ENCODE measurements at regions not wholly inside any gene's neighbourhood (a gene's known extent, or its start where the extent isn't known, plus 50 kb on each side); places are given as distances from the start of the nearest gene placed in this dataset.
"Not testable (repeated sequence)": the region's sequence is repeated elsewhere in the genome, so short reads cannot be mapped to it uniquely, and the experiment has no call there.

GRCh38 chr18:78790960-78791359 is 188.7 kb upstream of the SALL3 start:
- DNase-seq = no peak

GRCh38 chr18:78792094-78792493 is 187.5 kb upstream of the SALL3 start:
- DNase-seq = no peak

- DNase-seq = no peak
These were observed 186.9 kb upstream of the SALL3 start for GRCh38 chr18:78792736-78793135.

- DNase-seq = no peak
These were observed 186.1 kb upstream of the SALL3 start for GRCh38 chr18:78793313-78794070.

GRCh38 chr18:78794071-78794430 is 185.6 kb upstream of the SALL3 start:
- DNase-seq = no peak

GRCh38 chr18:78796693-78797455 is 182.7 kb upstream of the SALL3 start:
- no peak for DNase-seq

- no peak for DNase-seq
These were observed 182.1 kb upstream of the SALL3 start for GRCh38 chr18:78797499-78797898.

GRCh38 chr18:78798402-78799175 is 181.0 kb upstream of the SALL3 start:
- no peak for DNase-seq

GRCh38 chr18:78799382-78800089 is 180.1 kb upstream of the SALL3 start:
- no peak for DNase-seq

- not testable (repeated sequence) for DNase-seq
These were observed 179.3 kb upstream of the SALL3 start for GRCh38 chr18:78800102-78800851.

- DNase-seq = no peak
These were observed 178.6 kb upstream of the SALL3 start for GRCh38 chr18:78801011-78801410.

GRCh38 chr18:78803104-78803503 is 176.5 kb upstream of the SALL3 start:
- no peak for DNase-seq

- DNase-seq = no peak
These were observed 175.2 kb upstream of the SALL3 start for GRCh38 chr18:78804206-78805030.

GRCh38 chr18:78805840-78806239 is 173.8 kb upstream of the SALL3 start:
- no peak for DNase-seq

- no peak for DNase-seq
These were observed 171.9 kb upstream of the SALL3 start for GRCh38 chr18:78807668-78808067.

- DNase-seq = no peak
These were observed 169.8 kb upstream of the SALL3 start for GRCh38 chr18:78809845-78810244.

- DNase-seq = no peak
These were observed 168.9 kb upstream of the SALL3 start for GRCh38 chr18:78810706-78811105.

- no peak for DNase-seq
These were observed 167.6 kb upstream of the SALL3 start for GRCh38 chr18:78812067-78812466.

- no peak for DNase-seq
These were observed 166.5 kb upstream of the SALL3 start for GRCh38 chr18:78813156-78813555.

- DNase-seq = no peak
These were observed 165.5 kb upstream of the SALL3 start for GRCh38 chr18:78813936-78814710.

Data from CD4-positive, alpha-beta T cell treated with Interleukin-6 for 4 hours (primary cell).